Neuronal stem cell (in vitro differentiated cells): ENCODE measurements at regions not wholly inside any gene's neighbourhood (a gene's known extent, or its start where the extent isn't known, plus 50 kb on each side); places are given as distances from the start of the nearest gene placed in this dataset.

ENCODE experiments used
- DNase-seq: peaks from one replicate; pipeline ENCODE4 v3.0.0-alpha.2; 2013; ENCODE audit warnings: low spot score
- H2AFZ ChIP-seq: one replicate; pipeline ENCODE4 v1.6.1; 2013; ENCODE audit warnings: mild to moderate bottlenecking, low read length, inconsistent platforms
- H2AK5ac ChIP-seq: 2 replicates; pipeline ENCODE4 v1.6.1; 2013; ENCODE audit warnings: low read depth, mild to moderate bottlenecking, inconsistent platforms, low read length, moderate library complexity, mixed read lengths
- H2BK120ac ChIP-seq: 2 replicates; pipeline ENCODE4 v1.6.1; 2013; ENCODE audit warnings: low read depth, mild to moderate bottlenecking, inconsistent platforms, low read length, moderate library complexity, mixed read lengths
- H2BK12ac ChIP-seq: one replicate; pipeline ENCODE4 v1.6.1; 2013; ENCODE audit warnings: low read length, inconsistent platforms
- H2BK15ac ChIP-seq: 2 replicates; pipeline ENCODE4 v1.6.1; 2013; ENCODE audit warnings: mild to moderate bottlenecking, low read length, inconsistent platforms, mixed read lengths
- H2BK5ac ChIP-seq: one replicate; pipeline ENCODE4 v1.6.1; 2013; ENCODE audit warnings: inconsistent platforms, mild to moderate bottlenecking, low read length, moderate library complexity
- H3K14ac ChIP-seq: one replicate; pipeline ENCODE4 v1.6.1; 2013; ENCODE audit warnings: low read length, inconsistent platforms
- H3K18ac ChIP-seq: 2 replicates; pipeline ENCODE4 v1.6.1; 2013; ENCODE audit warnings: low read length, inconsistent platforms
- H3K23ac ChIP-seq: 2 replicates; pipeline ENCODE4 v1.6.1; 2013; ENCODE audit warnings: low read depth, mild to moderate bottlenecking, mixed read lengths, low read length, inconsistent platforms; ENCODE audit not compliant: poor library complexity
- H3K27ac ChIP-seq: replicated peaks from 3 replicates; pipeline ENCODE4 v1.5.1; 2013; ENCODE audit warnings: low read length, inconsistent platforms
- H3K27me3 ChIP-seq, 3 experiments: 2 replicates each; pipeline ENCODE4 v1.6.1; 2013; ENCODE audit warnings: low read length in 3 of 3, mild to moderate bottlenecking in 2 of 3, inconsistent platforms in 1 of 3, low read depth in 1 of 3, mixed read lengths in 1 of 3, moderate library complexity in 1 of 3; ENCODE audit not compliant: control insufficient read depth in 3 of 3, insufficient read depth in 3 of 3
- H3K36me3 ChIP-seq, 2 donors: replicated peaks in 1 of 2; 2 replicates each; pipeline ENCODE4 v1.6.1; 2013; ENCODE audit warnings: low read length in 2 of 2; ENCODE audit not compliant: control insufficient read depth in 2 of 2, insufficient read depth in 2 of 2
- H3K4ac ChIP-seq: 2 replicates; pipeline ENCODE4 v1.6.1; 2013; ENCODE audit warnings: inconsistent platforms, mild to moderate bottlenecking, low read length, moderate library complexity
- H3K4me1 ChIP-seq, 2 donors: 1 replicate in 1 of 2; 2 replicates in 1 of 2; pipeline ENCODE4 v1.6.1; 2013; ENCODE audit warnings: low read length in 2 of 2, low read depth in 1 of 2; ENCODE audit not compliant: control insufficient read depth in 2 of 2, insufficient read depth in 1 of 2
- H3K4me2 ChIP-seq: one replicate; pipeline ENCODE4 v1.6.1; 2013; ENCODE audit warnings: mild to moderate bottlenecking, low read length, inconsistent platforms; ENCODE audit not compliant: insufficient read depth, poor library complexity, severe bottlenecking
- H3K4me3 ChIP-seq, 2 donors: 2 replicates each; pipeline ENCODE4 v1.5.1; 2013; ENCODE audit warnings: low read length in 2 of 2, mild to moderate bottlenecking in 2 of 2, inconsistent platforms in 1 of 2, moderate library complexity in 1 of 2
- H3K79me1 ChIP-seq: one replicate; pipeline ENCODE4 v1.6.1; 2013; ENCODE audit warnings: low read depth, mild to moderate bottlenecking, inconsistent platforms, low read length, moderate library complexity
- H3K9ac ChIP-seq: one replicate; pipeline ENCODE4 v1.6.1; 2013; ENCODE audit warnings: mild to moderate bottlenecking, low read depth, low read length, inconsistent platforms; ENCODE audit not compliant: poor library complexity
- H3K9me3 ChIP-seq, 2 donors: replicated peaks in 1 of 2; 2 replicates each; pipeline versions ENCODE3 to v1.6.1; 2013; ENCODE audit warnings: low read length in 2 of 2, mild to moderate bottlenecking in 2 of 2, inconsistent platforms in 1 of 2, low read depth in 1 of 2, mixed read lengths in 1 of 2, moderate library complexity in 1 of 2; ENCODE audit not compliant: control insufficient read depth in 2 of 2, insufficient read depth in 1 of 2
- H4K8ac ChIP-seq: one replicate; pipeline ENCODE4 v1.6.1; 2013; ENCODE audit warnings: low read depth, mild to moderate bottlenecking, inconsistent platforms, low read length, moderate library complexity
- H4K91ac ChIP-seq: one replicate; pipeline ENCODE4 v1.6.1; 2013; ENCODE audit warnings: low read length, low read depth, mild to moderate bottlenecking, inconsistent platforms; ENCODE audit not compliant: poor library complexity
- WGBS, 2 donors: extraction: QIAGEN DNeasy Blood & Tissue Kit; methylation state at CpG; one replicate each; pipeline ENCODE4 v1.1.7; 2013; ENCODE audit warnings: missing lambda C conversion rate in 2 of 2, mixed read lengths in 1 of 2; ENCODE audit not compliant: insufficient read length in 2 of 2, insufficient replicate concordance in 1 of 2; ENCODE audit errors: extremely low coverage in 2 of 2; 5-methylcytosine and 5-hydroxymethylcytosine counted together

- no peaks in the 10 kb centered on the region for H3K4me1 ChIP-seq
- no peaks in the 10 kb centered on the region for H3K27me3 ChIP-seq
- no peak overlapping the region for H3K23ac ChIP-seq
- H2AK5ac ChIP-seq: no peak overlapping the region
- no peak for DNase-seq
- no peak overlapping the region for H3K9ac ChIP-seq
- no peaks in the 10 kb centered on the region for H3K9me3 ChIP-seq
- WGBS, 2 donors: no CpG with 5 or more reads among the region's 3 CpGs
- H3K27ac ChIP-seq: no peak overlapping the region
- no peak overlapping the region for H3K14ac ChIP-seq
- H3K4ac ChIP-seq: no peak overlapping the region
- H3K79me1 ChIP-seq: no peaks in the 10 kb centered on the region
- H2BK5ac ChIP-seq: no peak overlapping the region
- H2BK120ac ChIP-seq: no peak overlapping the region
- H2BK15ac ChIP-seq: no peak overlapping the region
- no peak overlapping the region for H2AFZ ChIP-seq
- no peak overlapping the region for H2BK12ac ChIP-seq
- no peaks in the 10 kb centered on the region for H3K36me3 ChIP-seq
- no peak overlapping the region for H4K8ac ChIP-seq
- no peak overlapping the region for H3K4me3 ChIP-seq
- H4K91ac ChIP-seq: no peak overlapping the region
- no peak overlapping the region for H3K4me2 ChIP-seq
- no peak overlapping the region for H3K18ac ChIP-seq
These were observed 392.1 kb downstream of the CNTNAP4 start for GRCh38 chr16:76669288-76669687.

GRCh38 chr16:76670125-76670857, 393.1 kb downstream of the CNTNAP4 start:
- H4K91ac ChIP-seq: no peak overlapping the region
- H3K27ac ChIP-seq: no peak overlapping the region
- no peaks in the 10 kb centered on the region for H3K27me3 ChIP-seq
- no peak overlapping the region for H2BK120ac ChIP-seq
- H3K4me1 ChIP-seq: no peaks in the 10 kb centered on the region
- no peak overlapping the region for H3K9ac ChIP-seq
- H3K4ac ChIP-seq: no peak overlapping the region
- no peak overlapping the region for H3K4me3 ChIP-seq
- no peak overlapping the region for H3K23ac ChIP-seq
- H2BK5ac ChIP-seq: no peak overlapping the region
- no peak overlapping the region for H2AFZ ChIP-seq
- no peak overlapping the region for H2AK5ac ChIP-seq
- H2BK12ac ChIP-seq: no peak overlapping the region
- no peak overlapping the region for H3K18ac ChIP-seq
- no peak overlapping the region for H2BK15ac ChIP-seq
- no peaks in the 10 kb centered on the region for H3K36me3 ChIP-seq
- H4K8ac ChIP-seq: no peak overlapping the region
- no peak for DNase-seq
- no peaks in the 10 kb centered on the region for H3K79me1 ChIP-seq
- H3K9me3 ChIP-seq: no peaks in the 10 kb centered on the region
- H3K4me2 ChIP-seq: no peak overlapping the region
- H3K14ac ChIP-seq: no peak overlapping the region
- WGBS, 2 donors: no CpG with 5 or more reads among the region's 5 CpGs

- Histone ChIP-seq H2BK120ac (no peak overlapping the region), H3K18ac (no peak overlapping the region), H3K27ac (no peak overlapping the region), H3K36me3 (no peaks in the 10 kb centered on the region), H2AFZ (no peak overlapping the region), H3K9ac (no peak overlapping the region), H3K4me2 (no peak overlapping the region), H4K91ac (no peak overlapping the region), H3K14ac (no peak overlapping the region), H3K79me1 (no peaks in the 10 kb centered on the region), H3K27me3 (no peaks in the 10 kb centered on the region), H2AK5ac (no peak overlapping the region), H3K4me3 (no peak overlapping the region), H3K4ac (no peak overlapping the region), H4K8ac (no peak overlapping the region), H2BK5ac (no peak overlapping the region), H3K4me1 (no peaks in the 10 kb centered on the region), H2BK12ac (no peak overlapping the region), H3K23ac (no peak overlapping the region), H3K9me3 (no peaks in the 10 kb centered on the region), H2BK15ac (no peak overlapping the region)
- WGBS, 2 donors: no CpG with 5 or more reads among the region's 1 CpG
- no peak for DNase-seq
These were observed 399.2 kb downstream of the CNTNAP4 start for GRCh38 chr16:76676356-76676755.

GRCh38 chr16:76681296-76681695, 404.1 kb downstream of the CNTNAP4 start:
- Histone ChIP-seq H3K18ac (no peak overlapping the region), H3K4me2 (no peak overlapping the region), H4K91ac (no peak overlapping the region), H3K4me3 (no peak overlapping the region), H3K9me3 (no peaks in the 10 kb centered on the region), H2BK120ac (no peak overlapping the region), H3K9ac (no peak overlapping the region), H3K79me1 (no peaks in the 10 kb centered on the region), H3K4me1 (no peaks in the 10 kb centered on the region), H2AFZ (no peak overlapping the region), H2BK15ac (no peak overlapping the region), H3K36me3 (no peaks in the 10 kb centered on the region), H3K27ac (no peak overlapping the region), H2AK5ac (no peak overlapping the region), H3K4ac (no peak overlapping the region), H2BK5ac (no peak overlapping the region), H3K23ac (no peak overlapping the region), H3K27me3 (no peaks in the 10 kb centered on the region), H3K14ac (no peak overlapping the region), H2BK12ac (no peak overlapping the region), H4K8ac (no peak overlapping the region)
- no peak for DNase-seq
- no CpG with 5 or more reads among the region's 4 CpGs for WGBS, 2 donors
